ENCODE measurements at regions not wholly inside any gene's neighbourhood (a gene's known extent, or its start where the extent isn't known, plus 50 kb on each side); places are given as distances from the start of the nearest gene placed in this dataset.

- no peak overlapping the region for H3K27ac ChIP-seq (replicated peaks)
- no peaks in the 10 kb centered on the region for H3K27me3 ChIP-seq (ENCODE audit: insufficient read depth, poor library complexity, severe bottlenecking)
- DNase-seq (ENCODE audit: low read depth in 1 of 2, low spot score in 1 of 2), result no peak
- TF ChIP-seq SPI1 (IDR thresholded peaks at IDR 0.05; ENCODE audit: borderline replicate concordance, low read depth), result no peak
- no peak for TF ChIP-seq GABPA (IDR thresholded peaks at IDR 0.05; ENCODE audit: low read depth)
- TF ChIP-seq REST (IDR thresholded peaks at IDR 0.05; ENCODE audit: insufficient replicate concordance, low read depth), result no peak
- TF ChIP-seq POLR2AphosphoS5 (IDR thresholded peaks at IDR 0.05; ENCODE audit: low read depth), result no peak
- no peak for TF ChIP-seq CTCF (IDR thresholded peaks at IDR 0.05; ENCODE audit: insufficient read depth, low read length)
- H3K4me3 ChIP-seq (replicated peaks; ENCODE audit: insufficient read depth, low read length), result no peak overlapping the region
These were observed 259.5 kb downstream of the SP3 start for GRCh38 chr2:173705656-173706055.

GRCh38 chr2:173706936-173707335, 258.2 kb downstream of the SP3 start:
- no peak overlapping the region for H3K27ac ChIP-seq (replicated peaks)
- H3K4me3 ChIP-seq (replicated peaks; ENCODE audit: insufficient read depth, low read length), result no peak overlapping the region
- TF ChIP-seq SPI1 (IDR thresholded peaks at IDR 0.05; ENCODE audit: borderline replicate concordance, low read depth) (no peak), REST (IDR thresholded peaks at IDR 0.05; ENCODE audit: insufficient replicate concordance, low read depth) (no peak), CTCF (IDR thresholded peaks at IDR 0.05; ENCODE audit: insufficient read depth, low read length) (no peak), GABPA (IDR thresholded peaks at IDR 0.05; ENCODE audit: low read depth) (no peak), POLR2AphosphoS5 (IDR thresholded peaks at IDR 0.05; ENCODE audit: low read depth) (no peak)
- no peaks in the 10 kb centered on the region for H3K27me3 ChIP-seq (ENCODE audit: insufficient read depth, poor library complexity, severe bottlenecking)
- no peak for DNase-seq (ENCODE audit: low read depth in 1 of 2, low spot score in 1 of 2)

- Histone ChIP-seq H3K27ac (replicated peaks) (no peak overlapping the region), H3K27me3 (ENCODE audit: insufficient read depth, poor library complexity, severe bottlenecking) (no peaks in the 10 kb centered on the region), H3K4me3 (replicated peaks; ENCODE audit: insufficient read depth, low read length) (no peak overlapping the region)
- TF ChIP-seq POLR2AphosphoS5 (IDR thresholded peaks at IDR 0.05; ENCODE audit: low read depth) (no peak), GABPA (IDR thresholded peaks at IDR 0.05; ENCODE audit: low read depth) (no peak), SPI1 (IDR thresholded peaks at IDR 0.05; ENCODE audit: borderline replicate concordance, low read depth) (no peak), CTCF (IDR thresholded peaks at IDR 0.05; ENCODE audit: insufficient read depth, low read length) (no peak), REST (IDR thresholded peaks at IDR 0.05; ENCODE audit: insufficient replicate concordance, low read depth) (no peak)
- DNase-seq (ENCODE audit: low read depth in 1 of 2, low spot score in 1 of 2), result no peak
These were observed 256.4 kb downstream of the SP3 start for GRCh38 chr2:173708806-173709205.
